GM12878 (cell line): ENCODE measurements at regions not wholly inside any gene's neighbourhood (a gene's known extent, or its start where the extent isn't known, plus 50 kb on each side); places are given as distances from the start of the nearest gene placed in this dataset.

Experiments used
- ATAC-seq: fragments of 200-7000 bp; cut with Tn5 transposase; 3 replicates; pipeline ENCODE4 v1.9.1; 2020; ENCODE audit warnings: mild to moderate bottlenecking, moderate library complexity
- BruUV-seq: library from RNA; stranded (reverse); fragments of 400-500 nt; replicated peaks from 2 replicates; lab custom pipeline; 2021; lab: Mats Ljungman, UMichigan
- CTCF ChIA-PET: fragments of 300-600 bp; sonication (Branson Sonifier 250); formaldehyde crosslinking; extraction: SDS; loops from one replicate; lab custom pipeline; 2021; ENCODE audit warnings: inconsistent platforms; lab: Yijun Ruan, JAX
- POLR2A ChIA-PET: fragments of 350-600 bp; formaldehyde crosslinking; extraction: SDS; loops from one replicate; lab custom pipeline; 2021; ENCODE audit warnings: inconsistent platforms; lab: Charles Lee
- RAD21 ChIA-PET: fragments of 300-600 bp; sonication (Branson Sonifier 250); formaldehyde crosslinking; loops from one replicate; lab custom pipeline; 2023; ENCODE audit warnings: antibody characterized with exemption; ENCODE audit not compliant: unreplicated experiment; lab: Charles Lee
- SMC1A ChIA-PET: fragments of 300-600 bp; sonication (Branson Sonifier 250); formaldehyde crosslinking; loops from one replicate; lab custom pipeline; 2023; ENCODE audit not compliant: unreplicated experiment, uncharacterized antibody; lab: Charles Lee
- DNase-seq: peaks from one replicate; pipeline ENCODE4 v3.0.0-alpha.2; 2011; ENCODE audit warnings: low read depth, low spot score
- FAIRE-seq: peaks from 3 replicates; lab custom pipeline; 2011; peaks lifted over from hg19 to GRCh38; lab: Jason Lieb, UNC
- H2AFZ ChIP-seq: 2 replicates; pipeline ENCODE4 v1.6.0; 2011; ENCODE audit warnings: low read depth, low read length, control low read depth; ENCODE audit not compliant: control insufficient read depth
- H3K27ac ChIP-seq: 2 replicates; pipeline ENCODE4 v1.5.1; 2011; ENCODE audit warnings: control low read depth; ENCODE audit not compliant: control insufficient read depth, insufficient read depth
- H3K27me3 ChIP-seq, 2 experiments: replicated peaks in 1 of 2; 2 replicates each; pipeline versions ENCODE4 v1.6.0 to v1.6.1; 2011; ENCODE audit warnings: low read length in 1 of 2; ENCODE audit not compliant: control insufficient read depth in 2 of 2, insufficient read depth in 2 of 2
- H3K36me3 ChIP-seq, 2 experiments: 2 replicates each; pipeline ENCODE4 v1.5.1; 2011; ENCODE audit warnings: low read length in 1 of 2; ENCODE audit not compliant: control insufficient read depth in 2 of 2, insufficient read depth in 2 of 2
- H3K4me1 ChIP-seq: 2 replicates; pipeline ENCODE4 v1.6.1; 2011; ENCODE audit warnings: mild to moderate bottlenecking, low read length, moderate library complexity, mixed read lengths; ENCODE audit not compliant: control insufficient read depth, insufficient read depth
- H3K4me2 ChIP-seq: 2 replicates; pipeline ENCODE4 v1.6.0; 2011; ENCODE audit warnings: control low read depth; ENCODE audit not compliant: control insufficient read depth, insufficient read depth
- H3K4me3 ChIP-seq: fragments of 200-600 bp; sonication (generic); 2 replicates; pipeline ENCODE4 v1.5.1; 2016
- H3K79me2 ChIP-seq: 2 replicates; pipeline ENCODE4 v1.6.0; 2011; ENCODE audit warnings: low read length; ENCODE audit not compliant: control insufficient read depth, insufficient read depth
- H3K9ac ChIP-seq: 2 replicates; pipeline ENCODE4 v1.8.0; 2011; ENCODE audit warnings: low read length, control low read depth, mixed read lengths; ENCODE audit not compliant: control insufficient read depth, insufficient read depth
- H3K9me3 ChIP-seq: replicated peaks from 3 replicates; pipeline ENCODE4 v1.5.1; 2011; ENCODE audit warnings: mild to moderate bottlenecking, low read length; ENCODE audit not compliant: control insufficient read depth, insufficient read depth
- H4K20me1 ChIP-seq: 2 replicates; pipeline ENCODE4 v1.6.0; 2011; ENCODE audit not compliant: control insufficient read depth, insufficient read depth
- PAX8 ChIP-seq: fragments of 450-650 bp; IDR thresholded peaks from 2 replicates; pipeline ENCODE4 v1.6.1; 2017; ENCODE audit warnings: mild to moderate bottlenecking, moderate library complexity
- POLR2A ChIP-seq: IDR thresholded peaks from 2 replicates; pipeline ENCODE4 v1.6.1; 2011; ENCODE audit warnings: low read depth, mild to moderate bottlenecking, low read length
- TBL1XR1 ChIP-seq: IDR thresholded peaks from 2 replicates; pipeline ENCODE4 v1.6.1; 2012; ENCODE audit warnings: low read depth, low read length, improper control_type of control experiment
- WGBS: methylation state at CpG from one replicate; pipeline ENCODE4 v1.1.6; 2016; ENCODE audit warnings: low lambda C conversion rate; ENCODE audit not compliant: insufficient replicate concordance, insufficient coverage; ENCODE audit errors: missing lambda C conversion rate; 5-methylcytosine and 5-hydroxymethylcytosine counted together
- in situ Hi-C: fragments of 300-500 bp; cut with MboI; formaldehyde crosslinking; loops from 9 replicates; pipeline ENCODE4 v1.14.3; 2018; ENCODE audit warnings: mixed read lengths
- intact Hi-C: fragments of 100-400 bp; cut with micrococcal nuclease; formaldehyde crosslinking; loops from one replicate; pipeline ENCODE4 v1.14.2; 2022; ENCODE audit not compliant: unreplicated experiment
- TF ChIP-seq, protein P1 (sequence below): IDR thresholded peaks from 2 replicates; pipeline ENCODE4 v1.6.1; 2012; ENCODE audit warnings: low read depth, low read length, improper control_type of control experiment
- TF ChIP-seq, protein P2 (sequence below): fragments of 450-650 bp; IDR thresholded peaks from 2 replicates; pipeline ENCODE4 v1.6.1; 2017; ENCODE audit warnings: mild to moderate bottlenecking, moderate library complexity
- TF ChIP-seq, protein P3 (sequence below): IDR thresholded peaks from 2 replicates; pipeline ENCODE4 v1.6.1; 2011; ENCODE audit warnings: mild to moderate bottlenecking, low read depth, low read length, moderate library complexity; ENCODE audit not compliant: insufficient replicate concordance

DNA sequence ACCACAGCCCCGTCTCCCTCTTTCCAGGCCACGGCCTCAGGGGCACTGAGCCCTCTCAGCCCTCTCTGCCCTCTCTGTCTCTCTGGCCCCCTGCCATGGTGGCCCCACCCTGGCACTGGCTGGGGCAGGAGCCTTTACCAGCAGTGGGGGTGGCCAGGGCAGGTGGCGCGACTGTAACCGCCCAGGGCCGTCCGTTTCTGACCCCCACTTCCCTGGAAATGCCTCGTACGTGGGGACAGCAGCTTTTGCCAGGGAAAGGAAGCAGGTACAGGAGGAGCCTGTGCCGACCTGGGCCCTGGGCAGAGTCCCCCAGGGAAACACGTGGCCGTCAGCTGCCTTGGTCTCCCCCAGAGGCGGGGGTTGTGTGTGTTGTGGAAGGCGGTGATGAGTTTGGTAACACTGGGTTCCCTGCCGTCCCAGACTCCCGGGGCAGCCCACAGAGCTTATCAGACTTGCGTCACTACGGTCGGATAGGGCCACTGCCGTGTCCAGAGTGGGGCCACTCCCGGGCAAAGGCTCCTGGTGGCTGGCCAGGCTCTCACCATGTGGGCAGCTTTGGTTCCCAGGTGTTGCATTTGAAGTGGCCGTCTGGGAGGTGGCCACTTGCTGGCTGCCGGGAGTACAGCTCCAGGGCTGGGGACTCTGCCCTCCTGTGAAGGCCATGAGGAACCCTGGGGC, 249.3 kb upstream of the CIBAR2 start:
- Histone ChIP-seq H3K4me2 (no peak overlapping the region), H3K4me3 (no peak overlapping the region), H2AFZ (no peak overlapping the region), H3K36me3 (no peaks in the 10 kb centered on the region), H3K79me2 (no peaks in the 10 kb centered on the region), H3K27me3 (no peaks in the 10 kb centered on the region), H4K20me1 (no peaks in the 10 kb centered on the region), H3K27ac (no peak overlapping the region), H3K4me1 (no peaks in the 10 kb centered on the region), H3K9me3 (no peaks in the 10 kb centered on the region; the same call in 2 of the 3 replicates), H3K9ac (no peak overlapping the region)
- 51% methylated on average over 22 of the region's 23 CpGs for WGBS
- RAD21 ChIA-PET, result no interaction called here
- no peak for DNase-seq
- SMC1A ChIA-PET, result no interaction called here
- CTCF ChIA-PET, result no interaction called here
- no peak for FAIRE-seq
- no TSS peak for BruUV-seq
- POLR2A ChIA-PET, result no interaction called here
- TF ChIP-seq POLR2A, result no peak
- no peak for TF ChIP-seq PAX8
- in situ Hi-C loops, result no loop called here
- intact Hi-C loops, result no loop called here
- no peak for ATAC-seq

DNA sequence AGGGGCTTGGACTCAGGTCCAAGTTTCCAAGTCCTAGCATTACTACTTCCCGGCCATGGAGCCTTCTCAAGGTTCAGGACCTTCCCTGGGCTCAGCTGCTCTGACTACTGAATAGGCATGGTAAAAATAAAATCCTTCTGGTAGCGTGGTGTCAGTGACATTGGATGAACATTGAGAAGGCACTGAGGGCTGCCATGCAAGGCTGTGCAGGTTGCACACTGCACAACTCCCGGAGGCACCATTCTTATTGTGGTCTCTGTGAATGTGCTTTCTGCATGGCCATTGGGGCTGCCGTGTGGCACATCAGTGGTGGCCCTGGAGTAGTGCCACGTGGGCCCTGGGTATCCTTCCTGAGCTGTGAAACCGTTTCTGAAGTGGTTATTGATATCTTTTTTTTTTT, 250.2 kb upstream of the CIBAR2 start:
- H3K9me3 ChIP-seq, result no peaks in the 10 kb centered on the region; the same call in 2 of the 3 replicates
- intact Hi-C loops (no loop called here), in situ Hi-C loops (no loop called here)
- ChIA-PET CTCF (no interaction called here), POLR2A (interaction anchor here (0.7 kb wide), 2 partner anchors 21 to 199 kb away, joined by 4 read pairs; no protein-coding TSS in a partner anchor), SMC1A (no interaction called here), RAD21 (no interaction called here)
- FAIRE-seq (no peak), DNase-seq (no peak), ATAC-seq (no peak)
- H3K36me3 ChIP-seq, result no peaks in the 10 kb centered on the region
- H3K27ac ChIP-seq, result no peak overlapping the region
- no peaks in the 10 kb centered on the region for H3K4me1 ChIP-seq
- H3K9ac ChIP-seq, result no peak overlapping the region
- no peaks in the 10 kb centered on the region for H3K79me2 ChIP-seq
- H2AFZ ChIP-seq, result no peak overlapping the region
- BruUV-seq, result no TSS peak
- peaks cover 0 to 2% of the 10 kb centered on the region in 2 experiments; a peak in 1 of 4 replicates for H3K27me3 ChIP-seq
- H4K20me1 ChIP-seq, result no peaks in the 10 kb centered on the region
- H3K4me3 ChIP-seq, result no peak overlapping the region
- H3K4me2 ChIP-seq, result no peak overlapping the region
- WGBS, result 15% methylated on average over 6 of the region's 6 CpGs
- TF ChIP-seq, protein P1, sequence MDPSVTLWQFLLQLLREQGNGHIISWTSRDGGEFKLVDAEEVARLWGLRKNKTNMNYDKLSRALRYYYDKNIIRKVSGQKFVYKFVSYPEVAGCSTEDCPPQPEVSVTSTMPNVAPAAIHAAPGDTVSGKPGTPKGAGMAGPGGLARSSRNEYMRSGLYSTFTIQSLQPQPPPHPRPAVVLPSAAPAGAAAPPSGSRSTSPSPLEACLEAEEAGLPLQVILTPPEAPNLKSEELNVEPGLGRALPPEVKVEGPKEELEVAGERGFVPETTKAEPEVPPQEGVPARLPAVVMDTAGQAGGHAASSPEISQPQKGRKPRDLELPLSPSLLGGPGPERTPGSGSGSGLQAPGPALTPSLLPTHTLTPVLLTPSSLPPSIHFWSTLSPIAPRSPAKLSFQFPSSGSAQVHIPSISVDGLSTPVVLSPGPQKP, result no peak
- TF ChIP-seq, protein P2, sequence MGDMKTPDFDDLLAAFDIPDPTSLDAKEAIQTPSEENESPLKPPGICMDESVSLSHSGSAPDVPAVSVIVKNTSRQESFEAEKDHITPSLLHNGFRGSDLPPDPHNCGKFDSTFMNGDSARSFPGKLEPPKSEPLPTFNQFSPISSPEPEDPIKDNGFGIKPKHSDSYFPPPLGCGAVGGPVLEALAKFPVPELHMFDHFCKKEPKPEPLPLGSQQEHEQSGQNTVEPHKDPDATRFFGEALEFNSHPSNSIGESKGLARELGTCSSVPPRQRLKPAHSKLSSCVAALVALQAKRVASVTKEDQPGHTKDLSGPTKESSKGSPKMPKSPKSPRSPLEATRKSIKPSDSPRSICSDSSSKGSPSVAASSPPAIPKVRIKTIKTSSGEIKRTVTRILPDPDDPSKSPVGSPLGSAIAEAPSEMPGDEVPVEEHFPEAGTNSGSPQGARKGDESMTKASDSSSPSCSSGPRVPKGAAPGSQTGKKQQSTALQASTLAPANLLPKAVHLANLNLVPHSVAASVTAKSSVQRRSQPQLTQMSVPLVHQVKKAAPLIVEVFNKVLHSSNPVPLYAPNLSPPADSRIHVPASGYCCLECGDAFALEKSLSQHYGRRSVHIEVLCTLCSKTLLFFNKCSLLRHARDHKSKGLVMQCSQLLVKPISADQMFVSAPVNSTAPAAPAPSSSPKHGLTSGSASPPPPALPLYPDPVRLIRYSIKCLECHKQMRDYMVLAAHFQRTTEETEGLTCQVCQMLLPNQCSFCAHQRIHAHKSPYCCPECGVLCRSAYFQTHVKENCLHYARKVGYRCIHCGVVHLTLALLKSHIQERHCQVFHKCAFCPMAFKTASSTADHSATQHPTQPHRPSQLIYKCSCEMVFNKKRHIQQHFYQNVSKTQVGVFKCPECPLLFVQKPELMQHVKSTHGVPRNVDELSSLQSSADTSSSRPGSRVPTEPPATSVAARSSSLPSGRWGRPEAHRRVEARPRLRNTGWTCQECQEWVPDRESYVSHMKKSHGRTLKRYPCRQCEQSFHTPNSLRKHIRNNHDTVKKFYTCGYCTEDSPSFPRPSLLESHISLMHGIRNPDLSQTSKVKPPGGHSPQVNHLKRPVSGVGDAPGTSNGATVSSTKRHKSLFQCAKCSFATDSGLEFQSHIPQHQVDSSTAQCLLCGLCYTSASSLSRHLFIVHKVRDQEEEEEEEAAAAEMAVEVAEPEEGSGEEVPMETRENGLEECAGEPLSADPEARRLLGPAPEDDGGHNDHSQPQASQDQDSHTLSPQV, result no peak
- TF ChIP-seq TBL1XR1, result no peak
- TF ChIP-seq, protein P3, sequence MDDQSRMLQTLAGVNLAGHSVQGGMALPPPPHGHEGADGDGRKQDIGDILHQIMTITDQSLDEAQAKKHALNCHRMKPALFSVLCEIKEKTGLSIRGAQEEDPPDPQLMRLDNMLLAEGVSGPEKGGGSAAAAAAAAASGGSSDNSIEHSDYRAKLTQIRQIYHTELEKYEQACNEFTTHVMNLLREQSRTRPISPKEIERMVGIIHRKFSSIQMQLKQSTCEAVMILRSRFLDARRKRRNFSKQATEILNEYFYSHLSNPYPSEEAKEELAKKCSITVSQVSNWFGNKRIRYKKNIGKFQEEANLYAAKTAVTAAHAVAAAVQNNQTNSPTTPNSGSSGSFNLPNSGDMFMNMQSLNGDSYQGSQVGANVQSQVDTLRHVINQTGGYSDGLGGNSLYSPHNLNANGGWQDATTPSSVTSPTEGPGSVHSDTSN, result no peak
